Psoas muscle (tissue), 7 donors: ENCODE measurements at regions not wholly inside any gene's neighbourhood (a gene's known extent, or its start where the extent isn't known, plus 50 kb on each side); places are given as distances from the start of the nearest gene placed in this dataset.

Experiments
- ATAC-seq, 4 donors: fragments of 200-7000 bp; cut with Tn5 transposase; one replicate each; pipeline ENCODE4 v1.9.1; 2020; ENCODE audit warnings: moderate library complexity in 3 of 4, mild to moderate bottlenecking in 2 of 4
- DNase-seq, 2 donors: peaks; one replicate each; pipeline ENCODE4 v3.0.0-alpha.2; 2020
- H3K27ac ChIP-seq: fragments of 200-600 bp; one replicate; pipeline ENCODE4 v1.8.0; 2022
- H3K27me3 ChIP-seq, 3 donors: fragments of 200-600 bp in 1 of 3; one replicate each; pipeline versions ENCODE4 v1.6.1 to v1.8.0; 2013 to 2022; ENCODE audit warnings: low read length in 2 of 3, mild to moderate bottlenecking in 2 of 3, moderate library complexity in 1 of 3; ENCODE audit not compliant: insufficient read depth in 3 of 3
- H3K36me3 ChIP-seq, 2 donors: fragments of 200-600 bp in 1 of 2; one replicate each; pipeline versions ENCODE4 v1.6.1 to v1.8.0; 2013 to 2022; ENCODE audit warnings: low read depth in 1 of 2, mild to moderate bottlenecking in 1 of 2, moderate library complexity in 1 of 2; ENCODE audit not compliant: insufficient read depth in 1 of 2
- H3K4me1 ChIP-seq: fragments of 200-600 bp; one replicate; pipeline ENCODE4 v1.8.0; 2022
- H3K4me3 ChIP-seq: fragments of 200-600 bp; one replicate; pipeline ENCODE4 v1.8.0; 2022; ENCODE audit warnings: mild to moderate bottlenecking
- H3K9me3 ChIP-seq: fragments of 200-600 bp; one replicate; pipeline ENCODE4 v1.8.0; 2022
- WGBS, 3 donors: extraction: QIAGEN DNeasy Blood & Tissue Kit; methylation state at CpG; one replicate each; pipeline versions ENCODE4 v1.1.6 to v1.1.7; 2013; 5-methylcytosine and 5-hydroxymethylcytosine counted together
- intact Hi-C, 2 donors: fragments of 100-400 bp; cut with DNase I; formaldehyde crosslinking; loops; one replicate each; pipeline versions ENCODE4 v1.11.0 to v1.14.2; 2022
- TF ChIP-seq, protein P1 (sequence below): fragments of 200-600 bp; IDR thresholded peaks from one replicate; pipeline ENCODE4 v1.8.0; 2022; ENCODE audit warnings: antibody characterized with exemption
- donor health status: healthy with polysubstance abuse.
- donor health status: DM: no; HTN: no; CAD: no; lungs with moderate emphysema.
- donor health status: Bipolar disorder and iron deficiency.
- donor health status: healthy.
- donor health status: DM: yes; HTN: yes; CAD: no.
- donor health status: DM: no; HTN: no; CAD: no.
- donor health status: DM: yes; HTN: yes; CAD: no.

DNA sequence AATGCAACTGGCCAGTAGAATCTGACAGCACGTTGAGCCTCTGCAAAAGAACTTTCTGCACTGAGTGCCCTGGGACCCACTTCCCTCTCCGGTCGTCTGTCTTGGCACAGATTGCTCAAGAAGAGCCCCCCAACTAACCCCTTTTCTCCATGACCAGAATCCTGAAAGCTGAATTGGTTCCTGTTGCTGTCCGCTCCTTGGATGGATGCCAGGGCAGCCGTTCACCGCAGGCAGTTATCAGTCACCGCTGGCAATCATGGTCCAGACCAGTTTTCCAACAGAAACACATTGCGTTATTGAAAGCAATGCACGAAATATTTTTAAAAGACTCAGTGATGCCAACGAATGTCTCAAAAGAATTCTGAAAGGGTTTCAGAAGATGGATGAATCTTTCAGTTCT lies 733.7 kb upstream of the FRG1 start:
- DNase-seq (no peak), ATAC-seq (no peak)
- Histone ChIP-seq H3K9me3 (no peaks in the 10 kb centered on the region), H3K27ac (no peak overlapping the region), H3K27me3 (peaks cover 0 to 3% (median 2%) of the 10 kb centered on the region in 3 donors), H3K36me3 (no peaks in the 10 kb centered on the region), H3K4me3 (no peak overlapping the region), H3K4me1 (no peaks in the 10 kb centered on the region)
- TF ChIP-seq, protein P1, sequence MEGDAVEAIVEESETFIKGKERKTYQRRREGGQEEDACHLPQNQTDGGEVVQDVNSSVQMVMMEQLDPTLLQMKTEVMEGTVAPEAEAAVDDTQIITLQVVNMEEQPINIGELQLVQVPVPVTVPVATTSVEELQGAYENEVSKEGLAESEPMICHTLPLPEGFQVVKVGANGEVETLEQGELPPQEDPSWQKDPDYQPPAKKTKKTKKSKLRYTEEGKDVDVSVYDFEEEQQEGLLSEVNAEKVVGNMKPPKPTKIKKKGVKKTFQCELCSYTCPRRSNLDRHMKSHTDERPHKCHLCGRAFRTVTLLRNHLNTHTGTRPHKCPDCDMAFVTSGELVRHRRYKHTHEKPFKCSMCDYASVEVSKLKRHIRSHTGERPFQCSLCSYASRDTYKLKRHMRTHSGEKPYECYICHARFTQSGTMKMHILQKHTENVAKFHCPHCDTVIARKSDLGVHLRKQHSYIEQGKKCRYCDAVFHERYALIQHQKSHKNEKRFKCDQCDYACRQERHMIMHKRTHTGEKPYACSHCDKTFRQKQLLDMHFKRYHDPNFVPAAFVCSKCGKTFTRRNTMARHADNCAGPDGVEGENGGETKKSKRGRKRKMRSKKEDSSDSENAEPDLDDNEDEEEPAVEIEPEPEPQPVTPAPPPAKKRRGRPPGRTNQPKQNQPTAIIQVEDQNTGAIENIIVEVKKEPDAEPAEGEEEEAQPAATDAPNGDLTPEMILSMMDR = no peak
- intact Hi-C loops = no loop called here
- WGBS, 3 donors = 21 to 26% (median 22%) methylated on average over 10 of the region's 10 CpGs

DNA sequence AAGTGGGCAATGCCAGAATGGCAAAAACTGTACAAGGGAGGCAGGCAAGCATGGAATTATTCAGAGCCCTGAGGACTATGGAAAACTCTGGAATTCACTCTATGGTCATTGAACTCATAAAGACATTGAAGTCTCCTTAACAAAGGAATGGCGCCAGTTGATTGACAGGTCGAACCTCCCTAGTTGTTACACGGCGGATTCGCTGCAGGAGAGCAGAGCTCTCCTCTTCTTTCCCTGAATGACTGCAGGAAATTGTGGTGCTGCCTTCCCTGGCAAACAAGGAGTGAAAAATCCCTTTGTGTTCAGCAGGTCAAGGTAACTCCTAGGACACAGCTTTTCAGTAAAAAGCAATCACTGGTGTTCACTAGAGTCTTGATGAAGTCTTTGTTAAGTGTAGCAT lies 732.8 kb upstream of the FRG1 start:
- TF ChIP-seq, protein P1 = no peak
- Histone ChIP-seq H3K9me3 (no peaks in the 10 kb centered on the region), H3K4me1 (no peaks in the 10 kb centered on the region), H3K4me3 (no peak overlapping the region), H3K27ac (no peak overlapping the region), H3K36me3 (no peaks in the 10 kb centered on the region), H3K27me3 (peaks cover 0 to 2% (median 2%) of the 10 kb centered on the region in 3 donors)
- ATAC-seq (no peak), DNase-seq (no peak)
- WGBS, 3 donors = 85 to 89% (median 89%) methylated on average over 5 of the region's 5 CpGs
- intact Hi-C loops = no loop called here

DNA sequence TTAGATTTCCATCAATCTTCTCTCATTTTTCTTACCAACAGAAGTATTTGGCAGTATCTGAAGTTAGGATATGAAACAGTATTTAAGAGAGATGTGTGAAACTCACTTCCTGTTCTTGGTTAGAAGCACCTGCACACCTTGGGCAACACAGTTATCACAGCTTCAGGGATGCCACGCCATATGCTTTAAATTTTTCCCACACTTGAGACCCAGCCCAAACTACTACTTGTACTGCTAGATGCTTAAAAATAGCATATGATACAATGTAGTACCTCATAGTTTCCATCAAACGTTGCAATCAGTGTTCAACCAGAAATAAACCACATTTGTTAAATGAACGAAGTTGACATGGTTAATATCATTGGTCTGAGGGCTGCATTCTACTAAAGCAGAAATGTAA lies 725.1 kb upstream of the FRG1 start:
- WGBS, 3 donors = 60 to 70% (median 63%) methylated on average over 3 of the region's 3 CpGs
- intact Hi-C loops = no loop called here

DNA sequence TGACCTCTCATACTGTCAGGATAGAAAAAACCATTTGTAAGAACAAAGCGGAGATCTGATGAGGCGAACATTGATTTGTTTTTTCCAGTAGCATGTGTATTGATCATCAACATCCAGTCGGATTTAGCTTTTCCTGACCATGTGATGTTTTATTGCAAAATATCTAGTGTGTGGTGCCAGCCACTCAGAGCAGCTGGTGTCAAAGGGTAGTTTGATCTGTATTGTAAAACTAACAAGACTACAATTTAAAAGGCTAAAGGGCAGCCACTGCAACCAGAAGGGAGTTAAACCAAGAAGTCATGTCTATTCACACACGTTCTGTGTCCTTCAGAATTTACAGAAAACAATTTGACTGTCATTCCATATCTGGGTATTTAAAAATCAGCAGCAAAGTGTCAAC lies 719.0 kb upstream of the FRG1 start:
- 67 to 73% (median 71%) methylated on average over 4 of the region's 4 CpGs for WGBS, 3 donors
- H3K4me3 ChIP-seq = no peak overlapping the region
- H3K9me3 ChIP-seq = no peaks in the 10 kb centered on the region
- intact Hi-C loops = no loop called here
- DNase-seq = no peak
- H3K4me1 ChIP-seq = no peaks in the 10 kb centered on the region
- H3K27ac ChIP-seq = no peak overlapping the region
- no peak for ATAC-seq
- TF ChIP-seq, protein P1 = no peak
- H3K36me3 ChIP-seq = no peaks in the 10 kb centered on the region
- no peaks in the 10 kb centered on the region for H3K27me3 ChIP-seq

More for the DNA sequence above, 725.1 kb upstream of the FRG1 start:
- no peak overlapping the region for H3K4me3 ChIP-seq
- H3K27me3 ChIP-seq = peaks cover 0 to 2% (median 0%) of the 10 kb centered on the region in 3 donors
- no peak overlapping the region for H3K27ac ChIP-seq
- no peak for DNase-seq
- no peaks in the 10 kb centered on the region for H3K4me1 ChIP-seq
- ATAC-seq = no peak
- no peaks in the 10 kb centered on the region for H3K9me3 ChIP-seq
- H3K36me3 ChIP-seq = no peaks in the 10 kb centered on the region
- TF ChIP-seq, protein P1 = no peak

DNA sequence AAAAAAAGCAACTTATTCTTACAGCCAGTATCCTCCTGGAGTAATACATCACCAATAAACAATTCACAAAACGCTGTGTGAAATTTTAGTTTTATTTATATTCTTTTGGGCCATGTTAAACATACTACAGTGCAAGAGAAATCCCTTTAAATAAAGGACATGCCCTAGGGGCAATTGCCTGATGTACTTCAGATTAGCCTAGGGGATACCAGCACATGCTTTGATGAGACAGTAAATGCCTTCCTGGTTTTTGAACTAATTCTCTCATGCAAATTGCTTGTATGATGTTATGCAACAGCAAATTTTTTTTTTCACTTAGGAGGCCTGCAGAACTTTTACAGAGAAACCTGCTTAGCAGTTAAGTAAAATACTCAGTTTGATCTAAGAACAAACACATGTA lies 711.9 kb upstream of the FRG1 start:
- no peaks in the 10 kb centered on the region for H3K9me3 ChIP-seq
- ATAC-seq (no peak), DNase-seq (no peak)
- TF ChIP-seq, protein P1 = no peak
- no peaks in the 10 kb centered on the region for H3K4me1 ChIP-seq
- H3K27ac ChIP-seq = no peak overlapping the region
- H3K27me3 ChIP-seq = no peaks in the 10 kb centered on the region
- WGBS, 3 donors = 55 to 70% (median 70%) methylated on average over 1 of the region's 1 CpG
- H3K4me3 ChIP-seq = no peak overlapping the region
- intact Hi-C loops = no loop called here
- no peaks in the 10 kb centered on the region for H3K36me3 ChIP-seq
